HTR-8/SVneo (cell line): ENCODE measurements at regions not wholly inside any gene's neighbourhood (a gene's known extent, or its start where the extent isn't known, plus 50 kb on each side); places are given as distances from the start of the nearest gene placed in this dataset.

Experiments
- DNase-seq: peaks from one replicate; pipeline ENCODE4 v3.0.0; 2011; ENCODE audit warnings: low spot score, mixed read lengths; ENCODE audit not compliant: insufficient read length
- FAIRE-seq: peaks from 2 replicates; lab custom pipeline; 2011; peaks lifted over from hg19 to GRCh38; lab: Jason Lieb, UNC

- DNase-seq (no peak), FAIRE-seq (no peak)
Measured at GRCh38 chrX:96425200-96425599, 259.4 kb upstream of the DIAPH2 start.

GRCh38 chrX:96430756-96431455 is 253.7 kb upstream of the DIAPH2 start:
- no peak for FAIRE-seq
- no peak for DNase-seq

- no peak for FAIRE-seq
- DNase-seq: no peak
Measured at GRCh38 chrX:96432647-96433046, 252.0 kb upstream of the DIAPH2 start.

GRCh38 chrX:96433409-96434077 is 251.1 kb upstream of the DIAPH2 start:
- no peak for FAIRE-seq
- no peak for DNase-seq

- DNase-seq: no peak
- no peak for FAIRE-seq
Measured at GRCh38 chrX:96435378-96436035, 249.1 kb upstream of the DIAPH2 start.

GRCh38 chrX:96436105-96436504 is 248.5 kb upstream of the DIAPH2 start:
- FAIRE-seq (no peak), DNase-seq (no peak)

GRCh38 chrX:96438803-96439202 is 245.8 kb upstream of the DIAPH2 start:
- no peak for DNase-seq
- no peak for FAIRE-seq

- DNase-seq (no peak), FAIRE-seq (no peak)
Measured at GRCh38 chrX:96440941-96441340, 243.7 kb upstream of the DIAPH2 start.

GRCh38 chrX:96445531-96446065 is 239.0 kb upstream of the DIAPH2 start:
- no peak for DNase-seq
- FAIRE-seq: no peak

GRCh38 chrX:96446524-96446923 is 238.1 kb upstream of the DIAPH2 start:
- FAIRE-seq: no peak
- no peak for DNase-seq

- no peak for FAIRE-seq
- no peak for DNase-seq
Measured at GRCh38 chrX:96447161-96447560, 237.5 kb upstream of the DIAPH2 start.

GRCh38 chrX:96449191-96449590 is 235.5 kb upstream of the DIAPH2 start:
- no peak for FAIRE-seq

GRCh38 chrX:96449896-96450295 is 234.7 kb upstream of the DIAPH2 start:
- no peak for FAIRE-seq

More at GRCh38 chrX:96449191-96449590, 235.5 kb upstream of the DIAPH2 start:
- DNase-seq: no peak

GRCh38 chrX:96453139-96453538 is 231.5 kb upstream of the DIAPH2 start:
- no peak for FAIRE-seq
- DNase-seq: no peak

More at GRCh38 chrX:96449896-96450295, 234.7 kb upstream of the DIAPH2 start:
- no peak for DNase-seq

- FAIRE-seq (no peak), DNase-seq (no peak)
Measured at GRCh38 chrX:96455078-96455477, 229.6 kb upstream of the DIAPH2 start.

- no peak for FAIRE-seq
- DNase-seq: no peak
Measured at GRCh38 chrX:96464880-96465558, 219.6 kb upstream of the DIAPH2 start.

GRCh38 chrX:96474029-96474740 is 210.5 kb upstream of the DIAPH2 start:
- DNase-seq (no peak), FAIRE-seq (no peak)

GRCh38 chrX:96474741-96475125 is 209.9 kb upstream of the DIAPH2 start:
- FAIRE-seq: no peak
- no peak for DNase-seq

GRCh38 chrX:96480081-96480480 is 204.6 kb upstream of the DIAPH2 start:
- no peak for FAIRE-seq

GRCh38 chrX:96481831-96482230 is 202.8 kb upstream of the DIAPH2 start:
- DNase-seq (no peak), FAIRE-seq (no peak)

More at GRCh38 chrX:96480081-96480480, 204.6 kb upstream of the DIAPH2 start:
- DNase-seq: no peak
